Stimulated activated CD4-positive, alpha-beta T cell treated with anti-CD3 and anti-CD28 coated beads, Interleukin-2, amount 100 ng/mL, for 4 hours (primary cell): ENCODE measurements at regions not wholly inside any gene's neighbourhood (a gene's known extent, or its start where the extent isn't known, plus 50 kb on each side); places are given as distances from the start of the nearest gene placed in this dataset.

Source experiments
- DNase-seq: peaks from one replicate; pipeline ENCODE4 v3.0.0-alpha.2; 2020; ENCODE audit warnings: low read depth

GRCh38 chr4:80124246-80125211 lies 51.5 kb upstream of the ANTXR2 start:
- no peak for DNase-seq
